GM18519 (cell line): ENCODE measurements at regions not wholly inside any gene's neighbourhood (a gene's known extent, or its start where the extent isn't known, plus 50 kb on each side); places are given as distances from the start of the nearest gene placed in this dataset.
"Not testable (repeated sequence)": the region's sequence is repeated elsewhere in the genome, so short reads cannot be mapped to it uniquely, and the experiment has no call there.

ENCODE experiments used
- ATAC-seq: cut with Tn5 transposase; IDR thresholded peaks from one replicate; pipeline ENCODE4 v1.9.1; 2021; ENCODE audit warnings: mild to moderate bottlenecking, moderate library complexity; ENCODE audit not compliant: unreplicated experiment, low FRiP score

DNA sequence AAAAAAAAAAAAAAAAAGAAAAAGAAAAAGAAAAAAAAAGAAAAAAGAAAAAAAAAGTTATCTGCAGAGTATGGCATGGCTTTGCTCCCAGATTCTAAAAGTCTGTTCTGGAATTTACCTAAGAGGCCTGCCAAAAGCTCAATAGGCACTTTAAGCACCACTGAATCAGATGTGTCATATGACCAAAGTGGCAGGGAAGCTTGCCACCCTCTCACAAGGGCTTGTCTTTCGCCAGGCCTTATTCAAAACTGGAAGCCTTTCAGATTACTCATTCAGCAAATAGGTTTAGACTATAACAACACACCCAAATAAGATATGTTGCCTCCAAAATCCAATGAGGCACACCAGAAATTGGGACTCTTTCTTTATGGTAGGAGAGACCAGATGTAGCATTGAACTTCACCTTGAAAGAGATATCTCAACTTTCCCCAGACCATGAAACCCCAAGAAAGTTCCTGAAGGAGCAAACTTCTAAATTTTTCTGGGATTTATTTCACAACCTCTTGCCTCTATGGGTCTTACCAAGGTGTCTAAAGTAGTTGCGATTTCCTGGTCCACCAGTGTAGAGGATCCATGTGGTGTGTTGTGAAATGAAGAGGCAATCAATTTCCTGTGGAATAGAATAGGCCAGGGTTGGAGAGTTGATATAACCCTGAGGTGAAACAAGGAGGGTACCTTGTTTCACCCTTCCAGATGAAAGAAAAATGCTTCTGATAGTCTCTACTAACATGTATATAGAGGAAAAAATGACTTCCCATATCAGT is 218.8 kb downstream of the DAD1 start:
- ATAC-seq = no peak

DNA sequence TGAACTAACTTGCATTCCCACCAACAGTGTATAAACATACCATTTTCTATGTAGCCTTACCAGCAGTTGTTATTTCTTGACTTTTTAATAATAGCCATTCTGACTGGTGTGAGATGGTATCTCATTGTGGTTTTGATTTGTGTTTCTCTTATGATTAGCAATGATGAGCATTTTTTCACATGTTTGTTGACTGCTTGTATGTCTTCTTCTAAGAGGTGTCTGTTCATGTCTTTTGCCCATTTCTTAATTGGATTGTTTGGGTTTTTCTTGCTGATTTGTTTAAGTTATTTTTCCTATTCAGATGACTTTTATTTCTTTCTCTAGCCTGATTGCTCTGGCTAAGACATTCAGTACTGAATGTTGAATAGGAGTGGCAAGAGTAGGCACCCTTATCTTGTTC is 230.3 kb downstream of the DAD1 start:
- no peak for ATAC-seq

DNA sequence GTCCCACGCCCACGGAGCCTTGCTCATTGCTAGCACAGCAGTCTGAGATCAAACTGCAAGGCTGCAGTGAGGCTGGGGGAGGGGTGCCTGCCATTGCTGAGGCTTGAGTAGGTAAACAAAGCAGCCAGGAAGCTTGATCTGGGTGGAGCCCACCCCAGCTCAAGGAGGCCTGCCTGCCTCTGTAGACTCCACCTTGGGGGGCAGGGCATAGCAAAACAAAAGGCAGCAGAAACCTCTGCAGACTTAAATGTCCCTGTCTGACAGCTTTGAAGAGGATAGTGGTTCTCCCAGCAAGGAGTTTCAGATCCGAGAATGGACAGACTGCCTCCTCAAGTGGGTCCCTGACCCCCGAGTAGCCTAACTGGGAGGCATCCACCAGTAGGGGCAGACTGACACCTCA is 239.7 kb downstream of the DAD1 start:
- ATAC-seq = not testable (repeated sequence)

DNA sequence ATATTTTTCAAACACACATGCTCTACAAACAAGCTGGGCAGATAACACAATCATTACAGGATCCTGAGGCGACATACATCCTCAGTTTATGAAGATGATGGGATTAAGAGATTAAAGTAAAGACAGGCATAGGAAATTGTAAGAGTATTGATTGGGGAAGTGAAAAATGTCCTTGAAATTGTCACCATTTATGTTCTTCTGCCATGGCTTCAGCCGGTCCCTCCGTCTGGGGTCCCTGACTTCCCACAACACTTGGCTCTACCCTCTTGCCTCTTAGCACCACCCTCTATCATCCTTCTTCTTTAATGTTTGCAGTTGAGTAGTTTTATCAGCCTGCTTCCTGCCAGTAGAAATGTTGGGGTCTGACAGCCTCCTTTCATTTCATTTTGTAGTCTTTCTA is 244.4 kb downstream of the DAD1 start:
- no peak for ATAC-seq

DNA sequence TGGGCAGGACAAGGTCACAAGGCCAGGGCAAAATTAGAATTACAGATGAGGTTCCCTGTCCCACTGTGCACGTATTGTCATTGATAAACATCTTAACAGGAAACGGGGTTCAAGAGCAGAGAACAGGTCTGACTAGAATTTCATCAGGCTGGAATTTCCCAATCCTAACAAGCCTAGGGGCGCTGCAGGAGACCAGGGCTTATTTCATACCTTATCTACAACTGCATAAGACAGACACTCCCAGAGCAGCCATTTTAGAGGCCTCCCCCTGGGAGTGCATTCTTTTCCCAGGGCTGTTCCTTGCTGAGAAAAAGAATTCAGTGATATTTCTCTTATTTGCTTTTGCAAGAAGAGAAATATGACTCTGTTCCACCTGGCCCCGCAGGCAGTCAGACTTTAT is 244.8 kb downstream of the DAD1 start:
- ATAC-seq = not testable (repeated sequence)

DNA sequence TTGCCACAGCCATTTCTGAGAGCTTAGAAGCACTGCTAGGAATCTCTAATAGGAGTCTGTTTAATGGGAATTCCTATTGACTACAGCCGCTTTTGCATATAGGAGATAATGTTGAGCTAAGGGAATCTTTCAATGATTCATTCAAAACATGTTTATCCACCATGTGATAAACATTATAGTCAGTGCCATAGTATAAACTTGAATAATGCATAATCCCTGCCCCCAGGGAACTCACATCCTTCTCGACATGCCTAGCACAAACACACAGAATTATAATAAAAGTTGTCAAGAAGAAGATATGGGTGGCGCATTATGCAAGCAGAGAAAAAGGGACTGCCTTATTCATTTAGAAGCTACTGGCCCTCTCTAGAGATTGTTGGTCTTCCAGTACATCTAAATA is 248.0 kb downstream of the DAD1 start:
- ATAC-seq = no peak

DNA sequence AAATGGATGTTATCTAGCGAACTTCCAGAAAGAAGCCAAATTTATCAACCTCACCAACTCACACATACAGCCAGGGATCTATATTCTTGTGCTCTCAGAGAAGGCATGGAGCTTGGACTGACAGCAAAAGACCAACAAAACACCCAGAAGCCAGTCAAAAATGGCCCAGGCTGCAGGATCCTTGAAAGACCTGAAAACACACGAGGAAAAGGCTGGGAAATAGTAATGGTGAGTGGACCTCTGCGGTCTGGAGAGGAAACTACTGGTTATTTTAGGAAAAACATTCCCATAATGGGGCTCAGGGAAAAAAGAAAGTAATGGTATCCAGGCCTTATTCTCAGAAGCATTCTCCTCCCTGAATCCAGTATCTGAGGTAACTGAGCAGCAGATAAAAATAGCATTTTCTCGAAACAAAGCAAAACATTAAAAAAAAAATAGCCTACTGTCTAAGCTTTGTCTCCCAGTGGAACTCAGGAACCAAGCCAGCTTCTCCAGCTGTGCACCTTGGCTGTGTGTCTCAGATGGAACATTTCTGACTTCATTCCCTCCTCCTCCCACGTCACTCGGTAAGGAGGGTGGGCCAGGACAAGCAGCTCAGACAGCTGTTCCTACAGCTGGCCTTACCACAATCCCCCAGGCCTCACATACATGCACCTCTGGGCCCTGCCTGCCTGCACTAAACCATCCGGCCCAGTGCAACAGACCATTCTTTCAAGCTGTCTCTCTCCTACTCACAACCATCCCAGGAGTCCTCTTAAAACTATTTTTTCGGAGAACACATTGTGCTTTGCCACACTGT is 249.9 kb downstream of the DAD1 start:
- no peak for ATAC-seq

DNA sequence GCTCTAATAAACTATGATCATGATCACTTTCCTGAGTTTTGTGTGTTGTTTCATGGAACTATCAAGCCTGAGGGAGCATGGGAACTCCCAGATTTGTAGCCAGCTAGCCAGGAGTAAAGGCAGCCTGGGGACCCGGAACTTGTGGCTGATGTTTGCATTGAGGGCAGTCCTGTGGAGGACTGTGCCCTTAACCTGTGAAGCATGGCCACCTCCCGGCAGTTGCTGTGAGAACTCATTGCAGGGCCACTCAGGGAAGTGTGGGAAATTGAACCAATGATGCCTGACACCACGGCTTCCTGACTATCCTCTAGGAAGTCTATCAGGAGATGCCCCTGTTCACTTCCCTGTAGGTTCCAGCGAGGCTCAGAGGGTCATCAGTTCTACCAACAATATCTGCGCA is 250.6 kb downstream of the DAD1 start:
- ATAC-seq = no peak

DNA sequence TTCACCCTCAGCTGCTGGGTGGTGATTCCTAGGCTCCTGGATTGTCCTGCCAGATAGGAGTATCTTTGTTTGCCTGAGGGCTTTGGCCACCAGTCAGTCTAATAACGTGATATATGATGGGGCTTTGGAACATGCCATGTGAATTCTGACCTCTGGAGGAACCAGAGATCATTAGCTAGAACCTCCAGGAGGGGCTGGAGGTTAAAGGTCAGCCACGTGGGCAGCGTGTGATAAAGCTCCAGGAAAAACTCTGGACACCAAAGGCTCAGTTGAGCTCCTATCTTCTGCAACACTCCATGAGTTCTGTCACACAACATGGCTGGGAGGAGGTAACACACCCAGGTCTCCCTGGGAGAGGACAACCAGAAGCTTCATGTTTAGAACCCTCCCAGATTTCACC is 251.1 kb downstream of the DAD1 start:
- no peak for ATAC-seq

DNA sequence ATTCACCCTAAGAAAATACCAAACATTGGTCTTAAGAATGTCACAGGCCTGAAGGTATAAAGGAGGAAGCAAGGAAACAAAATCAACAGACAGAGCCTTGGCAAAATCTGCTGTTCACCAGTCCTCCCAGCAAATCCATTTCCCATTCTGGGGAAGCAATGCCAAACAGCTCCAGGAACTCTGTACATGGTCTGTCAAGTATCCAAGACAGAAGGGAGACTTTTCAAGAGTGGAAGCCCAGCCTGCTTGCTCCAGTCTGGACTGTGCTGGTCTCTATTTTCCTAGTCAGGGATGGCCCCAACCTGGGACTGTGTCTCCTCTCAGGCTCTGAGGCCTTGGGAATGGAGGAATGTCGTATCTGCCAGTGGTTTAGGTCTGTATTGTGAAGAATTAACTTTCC is 251.5 kb downstream of the DAD1 start:
- ATAC-seq = no peak

DNA sequence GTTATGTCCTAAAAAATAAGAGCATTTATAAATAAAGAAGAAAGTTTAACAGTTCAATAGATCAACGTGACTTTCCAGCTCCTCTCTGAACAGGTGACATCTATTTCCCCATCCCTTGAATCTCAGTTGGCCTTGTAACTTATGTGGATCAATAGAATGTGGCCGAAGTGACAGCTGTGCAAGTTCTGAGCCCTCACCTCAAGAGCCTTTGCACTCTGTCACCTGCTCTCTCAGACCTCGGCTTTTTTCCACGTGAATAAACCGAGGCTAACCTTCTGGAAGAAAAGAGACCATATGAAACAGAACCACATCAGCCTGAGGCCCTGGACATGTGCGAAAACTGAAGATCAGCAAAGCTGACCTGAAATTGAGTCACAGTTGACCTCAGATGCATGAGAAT is 253.0 kb downstream of the DAD1 start:
- ATAC-seq = no peak

DNA sequence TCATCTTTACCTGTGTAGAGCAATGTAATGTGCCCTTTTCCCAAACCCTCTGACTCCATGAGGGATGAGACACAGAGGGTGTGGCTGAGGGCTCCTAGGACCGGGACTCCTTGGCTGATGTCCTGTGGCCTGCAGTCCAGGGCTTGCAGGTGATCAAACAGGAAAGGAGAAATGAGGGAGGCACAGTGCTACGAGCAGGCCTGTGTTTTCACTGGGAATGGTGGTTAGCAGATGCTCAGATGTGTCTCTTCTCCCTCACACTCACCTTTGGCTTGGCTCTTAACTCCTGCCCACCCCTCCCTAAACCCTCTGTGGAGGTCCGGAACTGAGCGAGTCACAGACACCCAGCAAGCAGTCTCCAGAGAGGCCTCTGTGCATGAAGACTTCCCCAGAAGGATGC is 254.4 kb downstream of the DAD1 start:
- no peak for ATAC-seq

DNA sequence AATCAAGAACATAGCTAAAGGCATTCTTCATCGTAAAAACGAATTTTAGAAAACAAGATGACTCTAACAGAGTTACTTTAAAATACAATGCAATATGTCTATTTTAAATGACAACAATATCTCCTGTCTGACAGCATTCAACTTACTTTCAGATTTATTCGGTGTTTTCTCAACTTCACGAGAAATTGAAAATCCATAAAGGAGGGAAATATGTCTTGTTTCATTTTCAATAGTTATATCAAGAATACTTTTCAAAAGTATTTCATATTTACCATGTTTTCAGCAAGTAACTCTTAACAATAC is 254.8 kb downstream of the DAD1 start:
- no peak for ATAC-seq

DNA sequence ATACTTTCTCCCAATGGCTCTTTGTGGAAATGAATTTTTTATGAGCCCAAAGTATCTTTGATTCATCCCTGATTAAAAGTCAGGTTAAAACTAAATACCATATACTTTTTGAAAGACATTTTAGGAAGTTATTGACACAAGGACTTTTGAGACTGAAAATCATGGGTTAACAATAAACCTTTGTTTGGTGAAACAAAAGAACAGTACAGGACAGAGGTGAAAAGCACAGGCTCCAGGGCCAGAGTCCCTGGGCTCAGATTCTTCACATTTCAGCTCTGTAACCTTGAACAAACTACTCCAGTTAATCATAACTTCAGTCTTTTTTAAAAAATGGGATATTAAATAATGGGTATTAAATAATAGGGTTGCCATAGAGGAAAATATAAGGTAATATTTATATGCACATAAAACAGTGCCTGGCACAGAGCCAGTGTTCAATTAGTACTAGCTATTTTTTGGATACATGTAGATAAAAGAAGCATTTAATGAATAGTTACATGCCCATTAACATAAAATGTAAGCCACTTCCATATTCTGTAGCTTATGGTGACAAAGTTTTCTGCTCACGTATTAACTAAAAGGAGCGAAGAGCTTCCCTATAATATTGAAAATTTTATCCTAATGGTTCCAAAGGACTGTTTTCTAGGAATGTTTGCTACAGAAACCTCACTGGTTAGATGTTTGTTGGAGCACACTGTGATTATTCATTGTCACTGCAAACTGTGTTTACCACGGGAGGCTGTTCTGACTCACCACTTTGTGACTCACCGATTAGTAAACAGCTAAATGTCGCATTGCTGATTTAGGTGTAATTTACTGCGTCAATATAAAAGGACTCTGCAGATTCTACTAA is 255.4 kb downstream of the DAD1 start:
- no peak for ATAC-seq

DNA sequence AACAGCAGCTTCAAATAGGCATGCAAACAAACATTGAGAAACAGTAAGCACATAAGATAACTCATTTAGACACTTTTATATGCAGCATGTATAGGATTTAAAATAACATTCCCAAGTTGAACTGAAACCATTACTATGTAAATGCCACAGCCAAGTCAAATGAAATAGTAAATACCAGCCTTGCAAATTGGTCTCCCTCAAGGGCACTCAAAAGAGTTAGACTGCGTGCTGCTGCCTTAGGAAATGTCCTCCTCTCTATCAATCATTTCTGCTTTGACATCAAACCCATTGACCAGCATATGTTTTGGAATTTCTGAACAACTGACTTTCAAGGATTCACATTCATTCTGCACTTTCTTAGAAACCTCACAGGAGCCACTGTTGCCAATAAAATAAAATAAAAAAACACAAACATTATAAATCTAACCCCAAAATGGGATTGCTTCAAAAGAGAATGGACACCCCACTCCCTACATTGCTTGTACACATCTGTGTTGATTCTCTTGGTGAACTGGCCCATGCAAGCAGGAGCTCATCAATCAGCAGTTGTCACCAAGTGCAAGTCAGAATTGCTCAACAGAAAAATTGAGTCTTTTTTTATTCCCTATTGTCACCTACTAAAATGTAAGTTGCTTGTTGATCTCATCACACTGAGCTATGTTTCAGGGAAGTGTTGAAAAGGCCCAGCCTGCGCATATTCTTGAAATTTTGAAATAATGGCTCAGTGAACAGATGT is 256.2 kb downstream of the DAD1 start:
- ATAC-seq = no peak

DNA sequence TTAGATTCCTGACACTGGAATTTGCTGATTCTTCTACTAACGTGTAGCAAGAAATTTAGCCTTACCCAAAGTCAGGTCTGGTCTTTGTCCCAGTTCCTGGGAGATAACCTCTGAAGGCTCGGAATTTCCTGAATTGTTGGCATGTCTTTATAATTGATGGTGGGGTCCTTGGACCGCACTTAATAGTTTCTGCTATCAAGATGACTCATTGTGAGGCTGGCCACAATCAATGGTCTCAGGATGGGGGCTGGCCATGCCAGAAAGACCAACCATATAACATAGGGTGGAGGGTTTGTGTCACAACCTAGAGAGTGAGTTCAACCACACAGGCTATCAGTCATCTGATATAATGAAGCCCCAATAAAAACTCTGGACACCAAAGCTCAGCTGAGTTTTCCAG is 259.7 kb downstream of the DAD1 start:
- ATAC-seq = no peak

DNA sequence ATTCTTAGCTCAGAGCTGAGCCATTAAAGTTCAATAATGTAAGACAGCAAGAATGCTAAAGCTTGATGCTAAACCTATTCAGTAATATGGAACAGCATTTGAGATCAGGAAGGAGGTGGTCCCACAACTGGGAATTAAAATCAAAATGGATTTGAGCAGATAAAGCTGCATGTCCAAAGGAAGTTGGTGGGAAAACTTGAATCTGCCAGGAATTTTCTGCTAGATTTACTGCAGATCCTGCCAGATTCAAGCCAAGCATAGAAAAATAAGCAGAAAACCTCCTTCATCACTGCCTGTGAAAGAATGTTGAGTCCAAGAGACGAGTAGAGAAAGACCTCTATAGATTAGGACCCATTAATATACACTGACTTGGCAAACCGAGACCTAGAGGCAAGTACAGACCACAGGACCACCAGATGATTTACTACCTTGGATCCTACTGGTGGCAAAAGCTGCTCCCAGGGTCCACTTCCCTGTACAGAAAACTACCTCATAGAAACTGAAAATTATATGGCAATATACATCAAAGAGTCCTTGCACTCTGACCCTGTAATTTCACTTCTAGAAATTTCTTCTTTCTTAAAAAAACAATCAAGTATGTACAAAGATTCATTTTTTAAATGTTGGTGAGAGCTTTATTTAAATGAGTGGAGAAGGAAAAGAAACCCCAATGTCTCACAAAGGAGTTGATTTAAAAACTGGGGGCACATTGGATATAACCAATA is 263.2 kb downstream of the DAD1 start:
- no peak for ATAC-seq

DNA sequence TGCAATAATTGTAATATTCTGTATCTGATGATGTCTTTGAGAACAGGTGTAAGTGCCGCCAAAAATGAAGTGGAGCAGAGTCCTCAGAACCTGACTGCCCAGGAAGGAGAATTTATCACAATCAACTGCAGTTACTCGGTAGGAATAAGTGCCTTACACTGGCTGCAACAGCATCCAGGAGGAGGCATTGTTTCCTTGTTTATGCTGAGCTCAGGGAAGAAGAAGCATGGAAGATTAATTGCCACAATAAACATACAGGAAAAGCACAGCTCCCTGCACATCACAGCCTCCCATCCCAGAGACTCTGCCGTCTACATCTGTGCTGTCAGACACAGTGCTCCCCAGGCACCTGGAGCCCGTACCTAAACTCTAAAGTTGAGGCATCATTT is 268.7 kb downstream of the DAD1 start:
- no peak for ATAC-seq

DNA sequence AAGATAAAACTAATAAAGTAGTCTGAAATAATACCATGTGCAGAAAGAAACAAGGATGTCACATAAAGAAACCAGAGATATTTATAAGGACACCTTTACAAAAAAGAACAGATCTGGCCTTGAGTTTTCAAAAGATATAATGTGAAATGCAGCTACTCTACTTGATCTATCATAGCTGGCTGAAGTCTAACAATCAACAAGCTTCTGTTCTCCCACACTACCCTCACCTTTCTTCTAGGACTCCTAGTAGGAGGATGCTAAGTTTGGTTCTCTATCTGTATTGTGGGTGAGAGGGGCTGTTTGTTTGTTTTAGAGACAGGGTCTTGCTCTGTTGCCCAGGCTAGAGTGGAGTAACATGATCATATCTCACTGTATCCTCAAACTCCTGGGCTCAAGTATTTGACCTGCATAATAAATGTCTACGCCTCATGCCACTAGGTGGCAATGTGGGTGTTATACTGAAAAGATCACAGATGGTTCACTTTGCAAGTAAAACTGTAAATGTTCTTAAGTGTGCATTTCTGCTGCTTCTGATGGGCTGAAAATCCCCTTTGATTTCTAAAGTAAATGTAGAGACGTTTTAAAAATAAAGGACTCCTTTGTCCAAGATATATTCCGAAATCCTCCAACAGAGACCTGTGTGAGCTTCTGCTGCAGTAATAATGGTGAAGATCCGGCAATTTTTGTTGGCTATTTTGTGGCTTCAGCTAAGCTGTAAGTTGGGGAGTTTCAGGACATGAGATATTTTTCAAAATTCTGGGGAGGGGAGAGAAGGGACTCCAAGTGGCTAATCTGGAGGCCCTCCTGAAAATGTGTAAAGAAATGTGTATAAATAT is 269.3 kb downstream of the DAD1 start:
- no peak for ATAC-seq
